Lower leg skin (tissue), 3 donors: ENCODE measurements at regions not wholly inside any gene's neighbourhood (a gene's known extent, or its start where the extent isn't known, plus 50 kb on each side); places are given as distances from the start of the nearest gene placed in this dataset.

Source experiments
- POLR2A ChIP-seq, 2 donors: fragments of 450-650 bp; IDR thresholded peaks; one replicate each; pipeline ENCODE4 v1.6.1; 2016 to 2017; ENCODE audit warnings: antibody characterized with exemption in 2 of 2, mild to moderate bottlenecking in 1 of 2, moderate library complexity in 1 of 2
- TF ChIP-seq, protein P1 (sequence below), 3 donors: fragments of 450-650 bp; IDR thresholded peaks; one replicate each; pipeline ENCODE4 v1.5.1; 2016; ENCODE audit warnings: antibody characterized with exemption in 3 of 3, mild to moderate bottlenecking in 3 of 3, moderate library complexity in 2 of 3

DNA sequence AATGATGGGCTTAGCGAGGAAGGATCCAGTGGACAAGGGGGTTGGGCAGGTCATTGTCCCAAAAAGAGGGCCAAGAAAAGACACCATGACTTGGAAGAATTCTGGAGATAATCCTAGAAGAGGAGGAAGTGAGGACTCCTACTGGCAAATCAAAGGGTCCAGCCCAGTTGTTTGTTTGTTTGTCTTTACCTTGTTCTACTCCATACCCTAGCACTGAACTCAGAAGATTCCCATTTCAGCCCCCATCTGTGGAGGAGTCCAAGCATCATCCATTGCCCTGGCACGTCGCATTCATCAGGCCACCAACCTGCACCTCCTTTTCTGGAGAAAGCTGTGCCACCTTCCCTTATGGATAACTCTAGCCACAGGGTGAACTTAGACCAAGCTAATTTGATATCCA, 326.2 kb downstream of the EN1 start:
- TF ChIP-seq, protein P1, sequence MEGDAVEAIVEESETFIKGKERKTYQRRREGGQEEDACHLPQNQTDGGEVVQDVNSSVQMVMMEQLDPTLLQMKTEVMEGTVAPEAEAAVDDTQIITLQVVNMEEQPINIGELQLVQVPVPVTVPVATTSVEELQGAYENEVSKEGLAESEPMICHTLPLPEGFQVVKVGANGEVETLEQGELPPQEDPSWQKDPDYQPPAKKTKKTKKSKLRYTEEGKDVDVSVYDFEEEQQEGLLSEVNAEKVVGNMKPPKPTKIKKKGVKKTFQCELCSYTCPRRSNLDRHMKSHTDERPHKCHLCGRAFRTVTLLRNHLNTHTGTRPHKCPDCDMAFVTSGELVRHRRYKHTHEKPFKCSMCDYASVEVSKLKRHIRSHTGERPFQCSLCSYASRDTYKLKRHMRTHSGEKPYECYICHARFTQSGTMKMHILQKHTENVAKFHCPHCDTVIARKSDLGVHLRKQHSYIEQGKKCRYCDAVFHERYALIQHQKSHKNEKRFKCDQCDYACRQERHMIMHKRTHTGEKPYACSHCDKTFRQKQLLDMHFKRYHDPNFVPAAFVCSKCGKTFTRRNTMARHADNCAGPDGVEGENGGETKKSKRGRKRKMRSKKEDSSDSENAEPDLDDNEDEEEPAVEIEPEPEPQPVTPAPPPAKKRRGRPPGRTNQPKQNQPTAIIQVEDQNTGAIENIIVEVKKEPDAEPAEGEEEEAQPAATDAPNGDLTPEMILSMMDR (IDR thresholded peaks at IDR 0.05), result no peak
- TF ChIP-seq POLR2A (IDR thresholded peaks at IDR 0.05), result no peak
